Heart left ventricle (tissue), 16 donors: ENCODE measurements at regions not wholly inside any gene's neighbourhood (a gene's known extent, or its start where the extent isn't known, plus 50 kb on each side); places are given as distances from the start of the nearest gene placed in this dataset.
"Not testable (repeated sequence)": the region's sequence is repeated elsewhere in the genome, so short reads cannot be mapped to it uniquely, and the experiment has no call there.

Experiments
- ATAC-seq, 4 donors: fragments of 200-7000 bp; cut with Tn5 transposase; one replicate each; pipeline ENCODE4 v1.9.1; 2020 to 2022; ENCODE audit warnings: moderate library complexity in 4 of 4, mild to moderate bottlenecking in 3 of 4, moderate number of reproducible peaks in 1 of 4
- DNase-seq, 5 donors: peaks; one replicate each; pipeline ENCODE4 v3.0.0-alpha.2; 2020
- H3K27ac ChIP-seq, 12 donors: fragments of 200-600 bp; sonication (generic) in 4 of 12; one replicate each; pipeline versions ENCODE4 v1.5.0 to v1.8.0; 2016 to 2022; ENCODE audit warnings: mild to moderate bottlenecking in 2 of 12
- H3K27me3 ChIP-seq, 9 donors: fragments of 200-600 bp; sonication (generic) in 2 of 9; one replicate each; pipeline versions ENCODE4 v1.5.1 to v1.8.0; 2016 to 2022; ENCODE audit warnings: mild to moderate bottlenecking in 3 of 9
- H3K36me3 ChIP-seq, 9 donors: fragments of 200-600 bp; sonication (generic) in 2 of 9; one replicate each; pipeline versions ENCODE4 v1.5.0 to v1.8.0; 2018 to 2022; ENCODE audit warnings: mild to moderate bottlenecking in 2 of 9
- H3K4me1 ChIP-seq, 12 donors: fragments of 200-600 bp; sonication (generic) in 4 of 12; one replicate each; pipeline versions ENCODE4 v1.5.0 to v1.8.0; 2016 to 2022; ENCODE audit warnings: mild to moderate bottlenecking in 3 of 12
- H3K4me3 ChIP-seq, 12 donors: fragments of 200-600 bp; sonication (generic) in 4 of 12; one replicate each; pipeline versions ENCODE4 v1.5.0 to v1.8.0; 2017 to 2022; ENCODE audit warnings: mild to moderate bottlenecking in 9 of 12, moderate library complexity in 4 of 12
- H3K9me3 ChIP-seq, 12 donors: fragments of 200-600 bp; sonication (generic) in 4 of 12; one replicate each; pipeline versions ENCODE4 v1.5.0 to v1.8.0; 2016 to 2022; ENCODE audit warnings: mild to moderate bottlenecking in 1 of 12
- CTCF ChIP-seq, 12 donors: fragments of 200-600 bp; sonication (generic) in 4 of 12; IDR thresholded peaks; one replicate each; pipeline versions ENCODE4 v1.5.0 to v1.8.0; 2018 to 2022; ENCODE audit warnings: antibody characterized with exemption in 12 of 12, mild to moderate bottlenecking in 5 of 12
- POLR2A ChIP-seq, 2 donors: fragments of 450-650 bp; IDR thresholded peaks; one replicate each; pipeline ENCODE4 v1.6.1; 2017; ENCODE audit warnings: antibody characterized with exemption in 2 of 2, mild to moderate bottlenecking in 2 of 2, moderate library complexity in 2 of 2
- WGBS, 4 donors: extraction: QIAGEN DNeasy Blood & Tissue Kit in 2 of 4; methylation state at CpG; one replicate each; pipeline versions ENCODE4 v1.1.5 to v1.1.7; 2013 to 2018; 5-methylcytosine and 5-hydroxymethylcytosine counted together
- intact Hi-C, 10 donors: fragments of 100-400 bp; cut with DNase I; formaldehyde crosslinking; loops; one replicate each; pipeline versions ENCODE4 v1.11.1 to v1.14.2; 2022
- donor health status: ischemic (EF 13 %, LVEDD 7.1; RV severe dilation, severe dysfunction).
- donor health status: healthy with polysubstance abuse.
- donor health status: DM: no; HTN: yes; CAD: no.
- donor health status: DM: no; HTN: no; CAD: no.
- donor health status: ischemic (EF 25% LVEDD 6.9; RV normal size, moderate dysfunction).
- donor health status: ischemic (EF 25% LVEDD 5.7; RV mildly dilated, moderate dysfunction).
- donor health status: healthy.
- donor health status: DM: yes; HTN: yes; CAD: no.
- donor health status: ischemic (EF 35%, LVEDD 5.7; RV mildly dilated, moderate dysfunction).
- donor health status: nonischemic (EF 11% LVEDD 7.7; RV severe dilation, severe dysfunction).
- donor health status: DM: yes; HTN: yes; CAD: no.
- donor health status: PGD.
- donor health status: ischemic (EF 29% LVEDD 5.4; RV normal size, mild dysfunction).
- donor health status: nonischemic (EF 23%, LVEDD 6.1; RV moderate dilation, normal function).

- ATAC-seq (no peak), DNase-seq (no peak)
- 85 to 93% (median 86%) methylated on average over 4 to 5 of the region's 5 CpGs for WGBS, 4 donors
- intact Hi-C loops, result no loop called here
- Histone ChIP-seq H3K36me3 (no peaks in the 10 kb centered on the region), H3K9me3 (no peaks in the 10 kb centered on the region), H3K27me3 (no peaks in the 10 kb centered on the region), H3K4me3 (no peak overlapping the region), H3K4me1 (no peaks in the 10 kb centered on the region), H3K27ac (no peak overlapping the region)
- TF ChIP-seq CTCF (IDR thresholded peaks at IDR 0.05) (no peak), POLR2A (IDR thresholded peaks at IDR 0.05) (no peak)
These were observed 264.9 kb downstream of the C12orf75 start for GRCh38 chr12:105595440-105595839.

- no peak for DNase-seq
- Histone ChIP-seq H3K36me3 (no peaks in the 10 kb centered on the region), H3K27me3 (no peaks in the 10 kb centered on the region), H3K4me3 (no peak overlapping the region), H3K27ac (no peak overlapping the region), H3K9me3 (no peaks in the 10 kb centered on the region), H3K4me1 (no peaks in the 10 kb centered on the region)
- ATAC-seq, result no peak
- WGBS, 4 donors, result 75 to 78% (median 77%) methylated on average over 2 of the region's 2 CpGs
- intact Hi-C loops, result no loop called here
- TF ChIP-seq POLR2A (IDR thresholded peaks at IDR 0.05) (no peak), CTCF (IDR thresholded peaks at IDR 0.05) (no peak)
These were observed 266.2 kb downstream of the C12orf75 start for GRCh38 chr12:105596731-105597130.

GRCh38 chr12:105598031-105598430 is 267.5 kb downstream of the C12orf75 start:
- DNase-seq, result no peak
- intact Hi-C loops, result no loop called here
- TF ChIP-seq CTCF (IDR thresholded peaks at IDR 0.05), result no peak
- TF ChIP-seq POLR2A (IDR thresholded peaks at IDR 0.05), result no peak
- H3K9me3 ChIP-seq, result no peaks in the 10 kb centered on the region
- no peak for ATAC-seq
- no peak overlapping the region for H3K27ac ChIP-seq
- no peaks in the 10 kb centered on the region for H3K27me3 ChIP-seq
- WGBS, 4 donors, result 87 to 95% (median 94%) methylated on average over 4 of the region's 4 CpGs
- no peak overlapping the region for H3K4me3 ChIP-seq
- no peaks in the 10 kb centered on the region for H3K36me3 ChIP-seq
- H3K4me1 ChIP-seq, result peaks cover 0 to 4% (median 0%) of the 10 kb centered on the region in 12 donors

- Histone ChIP-seq H3K9me3 (no peaks in the 10 kb centered on the region), H3K27ac (no peak overlapping the region), H3K27me3 (no peaks in the 10 kb centered on the region), H3K36me3 (no peaks in the 10 kb centered on the region), H3K4me3 (no peak overlapping the region), H3K4me1 (peaks cover 0 to 4% (median 0%) of the 10 kb centered on the region in 12 donors)
- intact Hi-C loops, result no loop called here
- TF ChIP-seq CTCF (IDR thresholded peaks at IDR 0.05) (no peak), POLR2A (IDR thresholded peaks at IDR 0.05) (no peak)
- no peak for DNase-seq
- no peak for ATAC-seq
- 64 to 75% (median 71%) methylated on average over 2 of the region's 2 CpGs for WGBS, 4 donors
These were observed 270.5 kb downstream of the C12orf75 start for GRCh38 chr12:105600911-105601545.

- H3K27ac ChIP-seq, H3K27me3 ChIP-seq, H3K4me1 ChIP-seq, H3K9me3 ChIP-seq, DNase-seq, ATAC-seq, H3K4me3 ChIP-seq, intact Hi-C loops, H3K36me3 ChIP-seq: not testable (repeated sequence)
- 73 to 78% (median 77%) methylated on average over 5 of the region's 5 CpGs for WGBS, 4 donors
These were observed 271.8 kb downstream of the C12orf75 start for GRCh38 chr12:105602312-105602711.

- DNase-seq, ATAC-seq, H3K4me1 ChIP-seq, H3K4me3 ChIP-seq, H3K27me3 ChIP-seq, intact Hi-C loops, H3K36me3 ChIP-seq, H3K27ac ChIP-seq, H3K9me3 ChIP-seq: not testable (repeated sequence)
- WGBS, 4 donors, result 53 to 85% (median 78%) methylated on average over 3 of the region's 3 CpGs
These were observed 273.8 kb downstream of the C12orf75 start for GRCh38 chr12:105604281-105604680.

GRCh38 chr12:105606613-105607012 is 276.1 kb downstream of the C12orf75 start:
- intact Hi-C loops, H3K9me3 ChIP-seq, H3K4me3 ChIP-seq, ATAC-seq, H3K27me3 ChIP-seq, H3K27ac ChIP-seq, DNase-seq, H3K4me1 ChIP-seq, H3K36me3 ChIP-seq: not testable (repeated sequence)
- WGBS, 4 donors, result 95 to 100% (median 99%) methylated on average over 1 of the region's 1 CpG
